Activated CD4-positive, alpha-beta T cell treated with anti-CD3 and anti-CD28 coated beads, Interleukin-2, amount 50 U/mL, for 48 hours (primary cell): ENCODE measurements at regions not wholly inside any gene's neighbourhood (a gene's known extent, or its start where the extent isn't known, plus 50 kb on each side); places are given as distances from the start of the nearest gene placed in this dataset.

Source experiments
- DNase-seq, 2 experiments: peaks; one replicate each; pipeline ENCODE4 v3.0.0-alpha.2; 2020

DNA sequence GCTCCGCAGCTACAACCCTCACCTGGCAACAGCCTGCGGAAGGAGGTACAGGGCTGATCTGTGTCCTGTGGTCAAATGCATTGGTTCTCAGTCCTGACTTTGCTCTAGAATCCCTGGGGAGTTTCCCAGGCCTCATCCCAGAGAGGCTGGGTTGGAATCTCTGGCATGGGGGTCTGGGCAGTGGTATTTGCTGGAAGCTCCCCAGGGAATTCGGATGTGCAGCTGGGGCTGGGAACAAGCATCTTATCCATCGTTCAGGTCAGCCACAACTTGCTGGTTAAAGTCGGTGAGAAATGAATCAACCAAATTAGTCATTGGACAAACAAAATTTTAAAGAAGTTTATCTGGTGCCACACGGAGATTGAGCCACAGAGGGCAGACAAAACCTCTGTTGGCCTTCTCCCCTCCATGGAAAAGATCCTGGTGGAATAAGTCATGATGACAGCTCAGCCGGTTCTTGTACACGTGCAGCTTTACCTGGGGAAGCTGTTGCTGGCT, 231.2 kb downstream of the FOXL1 start:
- no peak for DNase-seq

DNA sequence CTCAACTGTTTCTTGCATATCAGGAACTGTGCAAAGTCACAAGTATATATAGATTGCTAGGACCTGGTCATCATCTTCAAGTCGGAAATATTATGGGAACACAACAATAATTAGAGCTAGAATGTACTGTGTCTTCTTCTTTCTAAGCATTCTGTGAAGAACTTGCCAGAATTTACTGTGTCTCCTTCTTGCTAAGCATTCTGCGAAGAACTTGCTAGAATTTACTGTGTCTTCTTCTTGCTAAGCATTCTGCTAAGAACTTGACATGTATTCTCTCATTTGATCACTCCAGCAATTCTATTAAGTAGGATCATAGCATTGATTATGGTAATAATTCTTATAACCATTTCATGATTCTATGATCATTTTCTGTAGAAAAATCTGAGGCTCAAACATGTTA, 231.7 kb downstream of the FOXL1 start:
- DNase-seq = no peak

DNA sequence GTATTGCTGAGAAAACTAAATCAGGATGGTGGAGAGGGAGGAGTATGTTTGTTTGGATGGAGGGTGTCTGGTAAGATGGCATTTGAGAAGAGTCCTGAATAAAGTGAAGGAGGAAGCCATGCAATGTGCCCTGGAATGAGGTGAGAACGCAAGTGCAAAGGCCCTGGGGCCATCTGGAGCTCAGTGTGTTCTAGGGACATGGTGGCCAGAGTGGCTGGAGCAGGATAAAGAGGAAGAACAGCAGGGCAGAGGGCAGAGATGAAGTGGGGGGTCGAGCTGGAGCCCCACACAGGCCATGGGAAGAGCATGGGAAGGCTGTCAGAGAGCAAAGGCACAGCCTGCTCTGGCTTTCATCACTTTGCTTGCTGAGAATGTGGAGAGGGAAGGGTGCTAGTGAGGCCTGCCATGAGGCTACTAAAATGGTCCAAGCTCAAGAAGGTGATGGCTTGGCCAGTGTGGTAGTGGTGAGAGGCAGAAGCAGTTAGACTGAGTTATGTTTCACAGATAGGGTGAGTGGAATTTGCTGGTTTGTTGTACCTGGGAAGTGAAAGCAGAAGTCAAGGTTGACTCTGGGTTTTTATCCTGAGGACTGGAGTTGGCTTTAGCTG, 234.1 kb downstream of the FOXL1 start:
- DNase-seq = no peak

DNA sequence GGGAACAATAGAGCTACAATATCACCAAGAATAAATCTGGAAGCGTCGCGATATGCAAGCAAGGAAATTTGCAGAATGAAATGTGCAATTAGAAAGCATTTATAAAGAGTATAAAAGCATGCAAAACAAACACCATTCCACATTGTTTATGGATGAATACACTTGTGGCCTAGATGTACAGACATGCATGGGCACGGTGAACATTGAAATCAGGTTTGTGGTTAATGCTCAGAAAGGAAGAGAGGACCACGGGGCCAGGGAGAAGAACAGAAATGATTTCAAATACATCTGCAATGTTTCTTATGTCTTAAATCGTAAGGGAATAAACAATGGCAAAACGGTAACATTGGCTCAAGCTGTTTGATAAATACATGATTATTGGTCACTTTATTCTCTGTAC, 235.9 kb downstream of the FOXL1 start:
- DNase-seq = no peak

DNA sequence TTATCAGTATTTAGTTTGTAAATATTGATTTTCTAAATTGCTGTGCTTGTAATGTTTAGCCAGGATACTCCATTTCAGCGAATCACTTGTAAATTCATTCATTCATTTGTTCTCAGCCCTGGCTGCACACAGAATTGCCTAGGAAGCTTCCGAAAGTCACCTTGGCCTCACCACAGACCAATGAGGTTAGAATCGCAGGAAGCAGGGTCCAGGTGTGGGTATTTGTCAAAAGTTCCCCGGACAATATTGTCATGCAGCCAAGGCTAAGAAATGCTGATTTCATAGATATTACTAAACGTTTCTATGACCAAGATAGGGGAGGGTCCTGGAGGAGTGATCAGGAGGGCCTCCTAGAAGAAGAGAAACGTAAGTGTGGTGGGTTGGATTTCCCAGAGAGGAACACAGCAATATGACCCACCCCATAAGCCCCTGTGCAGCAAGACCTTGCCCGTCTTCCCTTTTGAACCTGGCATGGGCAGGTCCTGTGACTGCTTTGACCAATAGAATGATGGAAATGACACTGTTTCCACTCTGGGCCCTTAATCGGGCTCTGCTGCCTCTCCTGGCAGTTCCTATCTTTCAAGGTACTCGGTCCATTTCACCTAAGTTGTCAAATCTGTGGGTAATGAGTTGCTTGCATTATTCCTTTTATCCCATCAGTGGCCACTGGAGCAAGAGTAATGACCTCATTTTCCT, 238.7 kb downstream of the FOXL1 start:
- DNase-seq = no peak

DNA sequence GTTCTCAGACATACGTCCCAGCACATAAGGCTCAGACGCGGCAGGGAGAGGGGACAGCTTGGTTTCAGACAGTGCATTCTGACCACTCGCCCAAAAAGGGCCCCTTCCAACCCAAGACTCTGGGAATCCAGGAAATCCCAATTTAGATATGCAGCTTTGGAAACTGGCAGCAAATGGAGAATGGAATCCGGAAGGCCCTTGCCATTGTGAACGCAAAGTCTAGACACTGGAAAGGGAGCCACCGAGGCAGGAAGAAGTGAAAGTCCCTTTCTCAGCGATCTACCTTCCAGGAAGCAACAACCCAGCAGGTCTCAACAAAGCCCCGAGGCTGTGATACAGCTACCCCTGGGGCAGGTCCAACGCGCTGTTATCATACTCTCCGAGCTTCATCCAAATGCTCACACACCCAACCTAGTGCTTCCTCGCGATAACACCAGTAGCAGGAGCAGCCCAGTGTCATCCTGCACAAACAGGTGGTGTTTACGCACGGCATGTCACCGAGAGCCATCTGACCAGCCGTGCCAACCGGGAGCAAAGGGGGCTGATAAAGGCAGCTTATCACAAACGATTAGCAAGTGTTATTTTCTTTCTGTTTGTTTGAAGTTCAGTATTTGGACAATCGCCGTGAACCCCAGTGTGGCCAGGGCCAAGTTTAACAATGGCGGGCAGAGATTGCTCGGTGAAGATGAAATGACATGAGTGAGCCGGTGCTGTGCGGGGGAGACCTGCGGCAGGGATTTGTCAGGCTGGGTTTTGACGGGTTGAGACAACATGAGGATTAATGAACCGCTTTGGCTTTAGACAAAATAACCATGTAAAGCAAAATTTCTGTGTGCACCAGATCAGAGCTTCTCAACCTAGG, 240.6 kb downstream of the FOXL1 start:
- no peak for DNase-seq

DNA sequence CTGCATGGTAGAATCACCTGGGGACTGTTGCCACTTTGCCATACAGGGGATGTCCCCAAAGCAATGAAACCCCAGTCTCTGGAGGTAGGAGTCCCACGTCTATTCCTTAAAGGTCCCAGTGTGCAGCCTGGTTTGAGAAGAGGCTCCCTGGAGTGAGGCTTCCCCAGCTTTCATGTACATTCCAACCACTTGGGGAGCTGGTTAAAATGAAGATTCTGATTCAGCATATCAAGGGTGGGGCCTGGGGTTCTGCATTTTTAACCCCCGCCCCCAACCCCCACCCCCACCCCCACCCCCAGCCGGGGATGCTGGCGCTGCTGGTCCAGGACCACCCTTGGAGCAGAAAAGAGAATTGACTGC, 241.2 kb downstream of the FOXL1 start:
- DNase-seq = no peak

DNA sequence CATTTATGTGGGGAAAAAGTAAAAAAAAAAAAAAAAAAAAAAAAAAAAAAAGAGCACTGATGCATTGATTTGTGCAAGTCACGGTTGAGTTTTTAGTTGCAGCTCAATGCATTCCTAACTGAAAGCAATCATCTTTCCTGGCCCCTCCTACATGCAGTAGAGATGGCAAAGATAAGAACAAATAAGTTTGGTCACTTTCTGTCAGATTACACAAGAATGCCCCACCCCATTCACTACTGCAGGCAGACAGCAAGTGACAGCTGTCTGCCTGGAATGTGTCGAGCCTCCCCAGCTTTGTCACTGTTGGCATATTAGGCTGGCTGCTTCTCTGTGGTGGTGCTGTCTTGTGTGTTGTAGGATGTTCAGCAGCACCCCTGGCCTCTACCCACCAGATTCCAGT, 243.5 kb downstream of the FOXL1 start:
- no peak for DNase-seq

DNA sequence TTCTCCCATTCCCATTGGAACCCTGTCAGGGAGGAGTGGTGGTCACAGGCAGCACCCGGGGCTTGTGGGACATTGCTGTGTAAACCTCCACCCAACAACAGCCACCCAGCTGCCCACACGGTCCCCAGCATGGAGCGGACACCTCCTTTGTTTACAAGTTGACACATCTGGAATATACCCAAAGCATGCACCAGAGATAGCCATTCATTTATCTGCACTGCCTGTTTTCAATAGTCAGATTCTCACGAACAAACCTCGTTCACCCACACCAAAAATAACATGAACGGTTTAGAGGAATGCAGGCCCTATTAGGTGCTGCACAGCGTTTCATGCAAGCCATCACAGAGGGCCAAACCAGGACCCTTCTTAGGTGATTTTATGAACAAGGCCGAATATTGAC, 244.8 kb downstream of the FOXL1 start:
- DNase-seq = no peak

DNA sequence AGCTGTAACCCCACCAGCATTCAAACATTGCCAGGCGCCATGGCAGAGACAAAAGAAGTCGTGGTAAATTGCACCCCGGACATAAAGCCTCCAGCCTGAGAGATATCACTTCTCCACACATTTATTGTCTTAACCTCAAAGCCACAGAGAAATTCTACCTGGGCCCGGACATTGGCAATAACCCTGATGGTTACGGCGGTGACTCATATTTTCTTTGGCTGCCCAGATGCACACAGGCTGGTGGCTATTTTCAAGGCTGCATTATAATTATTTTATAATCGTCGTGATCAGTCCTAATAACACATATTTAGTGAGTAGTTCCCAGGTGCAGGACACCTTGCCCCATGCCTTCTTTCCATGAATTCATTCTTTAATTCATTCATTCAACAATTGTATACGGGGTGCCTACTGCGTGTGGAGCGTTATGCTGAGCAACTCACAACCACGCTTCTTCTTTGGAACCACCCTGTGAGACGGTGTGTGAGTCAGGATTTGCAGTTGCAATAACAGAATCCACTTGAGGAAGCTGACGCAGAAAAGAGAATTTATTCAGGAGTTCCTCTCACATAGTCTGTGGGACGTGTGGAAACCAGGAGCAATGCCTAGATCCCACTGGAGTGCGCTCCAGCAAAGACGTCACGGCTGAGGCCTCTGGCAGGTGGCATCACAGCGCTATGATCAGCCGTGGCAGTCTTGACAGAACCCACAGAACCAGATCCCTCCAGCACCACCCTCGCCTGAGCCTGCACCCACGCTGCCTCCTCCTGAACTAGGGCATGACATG, 245.7 kb downstream of the FOXL1 start:
- no peak for DNase-seq

DNA sequence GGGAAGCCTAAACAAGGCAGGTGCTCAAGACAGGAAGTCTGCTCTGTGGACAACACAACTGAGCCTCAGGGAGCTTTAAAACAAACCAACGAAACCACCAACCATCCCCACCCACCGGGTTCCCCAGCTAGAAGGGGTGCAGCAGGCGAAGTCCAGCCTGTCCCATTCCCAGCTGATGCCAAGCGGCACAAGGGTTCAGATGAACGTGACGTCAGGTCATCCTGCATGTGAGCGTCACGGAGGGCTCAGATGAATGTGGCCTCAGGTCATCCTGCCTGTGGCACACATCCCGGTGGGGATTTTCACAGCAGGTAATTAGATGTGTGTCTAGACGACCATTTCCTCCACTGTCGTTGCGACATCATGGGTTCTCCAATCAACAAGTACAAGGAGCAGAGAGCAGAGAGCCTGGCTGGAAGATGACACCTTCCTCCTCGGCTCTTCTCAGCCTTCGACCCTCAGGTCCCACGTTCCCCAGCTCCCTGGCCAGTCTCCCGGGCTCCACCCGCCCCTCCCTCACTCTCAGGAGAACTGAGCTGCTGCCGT, 246.5 kb downstream of the FOXL1 start:
- no peak for DNase-seq

DNA sequence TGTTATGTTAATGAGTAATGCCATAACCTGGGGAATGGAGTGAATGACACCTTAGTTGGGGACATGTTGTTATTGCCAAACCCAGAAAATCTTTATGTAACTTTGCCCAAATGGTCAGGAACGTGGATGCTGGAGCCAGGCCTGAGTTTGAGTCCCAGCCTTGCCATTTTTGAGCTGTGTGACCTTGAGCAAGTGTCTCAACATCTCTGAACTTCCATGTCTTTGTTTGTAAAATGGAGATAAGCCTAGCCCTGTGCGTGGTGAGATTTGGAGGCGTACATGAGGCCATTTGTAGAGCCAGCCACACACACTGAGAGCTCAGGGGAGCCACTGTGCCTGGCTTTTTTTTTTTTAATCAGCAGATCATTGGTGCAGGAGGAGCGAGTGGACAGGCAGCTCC, 247.3 kb downstream of the FOXL1 start:
- DNase-seq = no peak

DNA sequence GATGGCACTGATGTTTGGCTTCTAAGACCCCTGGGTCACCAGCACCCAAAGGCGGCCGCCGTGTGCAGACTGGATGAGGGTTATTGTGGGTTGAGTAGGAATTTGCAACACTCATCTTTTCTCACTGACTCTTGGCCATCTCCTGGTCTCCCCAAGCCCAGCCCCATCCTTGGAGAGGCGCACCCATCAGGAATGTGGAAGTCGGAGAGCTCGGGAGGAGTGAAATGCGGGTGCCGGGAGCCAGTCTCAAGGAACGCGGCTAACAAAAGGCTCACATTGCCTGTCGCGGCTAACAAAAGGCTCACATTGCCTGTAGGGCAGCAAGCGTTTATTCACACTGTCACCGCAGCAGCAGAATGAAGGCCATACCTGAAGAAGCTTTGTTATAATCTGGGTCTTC, 248.6 kb downstream of the FOXL1 start:
- DNase-seq = no peak

DNA sequence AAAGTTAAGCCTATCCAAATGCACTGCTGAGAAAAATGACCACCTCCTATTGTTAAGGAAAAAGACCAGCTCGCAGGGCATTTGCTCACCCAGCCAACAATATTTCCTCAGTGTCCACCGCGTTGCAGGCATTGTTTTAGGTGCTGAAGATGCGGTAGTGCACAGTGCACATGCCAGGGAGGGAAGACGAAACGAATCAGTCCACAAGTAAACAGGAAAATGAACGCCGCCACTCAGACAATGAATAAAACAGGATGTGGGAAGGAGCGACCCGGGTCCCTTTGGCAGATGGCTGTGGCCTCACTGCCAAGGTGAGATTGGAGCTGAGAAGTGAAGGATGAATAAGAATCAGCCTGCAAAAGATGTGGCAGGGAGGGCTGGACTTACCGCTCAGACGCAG, 249.2 kb downstream of the FOXL1 start:
- DNase-seq = no peak

DNA sequence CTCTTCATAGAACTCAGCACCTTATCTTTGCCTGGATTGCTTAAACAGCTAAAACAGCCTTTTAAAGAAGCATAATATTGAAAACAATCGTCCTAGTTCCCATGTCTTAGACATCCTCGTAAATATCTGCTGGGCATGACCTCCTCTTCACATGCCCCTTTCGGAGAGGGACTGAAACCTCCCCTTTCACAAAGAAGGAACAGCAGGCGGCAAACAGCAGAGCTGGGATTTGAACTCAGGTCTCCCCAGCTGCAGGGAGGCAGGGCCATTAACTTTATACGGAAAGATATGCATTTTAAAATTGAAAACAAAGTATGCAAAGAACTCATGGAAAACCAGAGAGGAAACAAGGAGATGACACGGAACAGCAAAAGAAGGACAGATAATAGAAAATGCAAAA, 249.9 kb downstream of the FOXL1 start:
- no peak for DNase-seq

DNA sequence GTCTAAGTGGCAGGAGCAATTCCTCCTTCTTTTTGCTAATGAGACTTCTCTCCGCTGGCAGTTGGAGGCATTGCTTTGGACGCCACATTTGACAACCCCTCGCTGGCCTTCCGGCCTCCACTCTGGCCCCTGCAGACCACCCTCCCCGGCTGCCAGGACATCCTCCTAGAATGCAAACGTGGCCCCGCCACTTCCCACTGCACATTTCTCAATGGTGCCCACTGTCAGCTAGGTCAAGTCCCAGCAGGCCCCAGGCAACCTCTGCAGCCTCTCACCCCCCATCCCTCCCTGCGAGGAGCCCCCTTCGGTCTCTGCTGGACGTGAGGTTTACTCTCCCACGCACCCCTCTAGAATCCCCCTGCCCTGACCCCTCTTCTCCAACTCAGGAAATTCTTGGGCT, 250.3 kb downstream of the FOXL1 start:
- DNase-seq = no peak

DNA sequence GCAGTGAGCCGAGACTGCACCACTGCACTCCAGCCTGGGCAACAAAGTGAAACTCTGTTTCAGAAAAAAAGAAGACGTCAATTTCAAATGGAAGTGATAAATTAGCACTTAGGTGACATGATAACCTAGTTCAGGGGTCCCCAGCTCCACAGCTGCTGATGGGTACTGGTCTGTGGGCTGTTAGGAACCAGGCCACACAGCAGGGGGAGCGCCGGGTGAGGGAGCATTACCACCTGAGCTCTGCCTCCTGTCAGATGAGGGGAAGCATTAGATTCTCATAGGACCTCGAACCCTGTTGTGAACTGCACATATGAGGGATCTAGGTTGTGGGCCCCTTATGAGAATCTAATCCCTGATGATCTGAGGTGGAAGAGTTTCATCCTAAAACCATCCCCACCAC, 253.0 kb downstream of the FOXL1 start:
- no peak for DNase-seq

DNA sequence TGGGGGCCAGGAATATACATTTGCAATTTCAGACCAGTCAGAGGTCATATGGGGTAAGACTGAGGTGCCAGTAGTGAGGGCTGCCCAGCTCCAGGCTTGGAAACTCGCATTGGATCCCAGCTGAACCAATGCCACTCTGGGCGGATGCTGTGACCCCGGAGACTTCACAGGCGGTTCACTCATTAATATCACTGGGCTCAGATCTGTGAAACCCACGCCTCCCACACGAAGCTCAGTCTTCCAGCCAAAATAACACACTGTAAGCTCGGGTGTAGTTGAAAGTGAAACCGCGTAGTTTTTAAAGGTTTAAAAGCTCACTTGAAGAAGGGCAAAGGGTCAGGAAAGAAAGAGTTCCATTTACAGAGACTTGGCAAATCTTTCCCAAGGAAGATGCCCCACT, 254.8 kb downstream of the FOXL1 start:
- DNase-seq = no peak

DNA sequence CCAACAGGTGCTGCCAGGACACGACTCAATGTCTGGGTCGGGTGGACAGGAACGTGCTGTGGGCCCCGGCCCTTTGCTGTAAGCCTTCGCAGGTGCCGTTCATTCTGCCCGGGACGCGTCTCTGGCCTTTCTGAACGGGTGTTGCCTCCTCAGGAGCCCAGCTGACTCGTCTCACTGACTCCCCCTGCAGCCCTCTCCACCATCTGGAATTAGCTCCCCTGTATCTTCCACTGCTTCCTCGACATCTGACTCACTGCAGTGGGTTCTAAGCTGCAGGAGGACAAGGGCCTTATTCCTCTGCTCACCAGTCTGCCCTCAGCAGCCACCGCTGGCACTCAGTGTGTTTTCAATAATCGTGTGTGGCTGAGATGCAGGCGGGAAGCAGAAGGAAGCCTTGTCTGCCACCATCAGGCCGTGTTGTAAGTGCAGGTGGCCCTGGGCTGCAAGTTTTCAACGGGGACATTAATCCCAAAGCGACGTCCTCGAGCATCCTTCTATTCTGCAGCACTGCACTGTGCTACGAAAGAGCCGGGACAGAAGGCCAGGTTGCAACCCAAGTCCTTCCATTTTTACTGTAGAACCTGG, 256.2 kb downstream of the FOXL1 start:
- no peak for DNase-seq

DNA sequence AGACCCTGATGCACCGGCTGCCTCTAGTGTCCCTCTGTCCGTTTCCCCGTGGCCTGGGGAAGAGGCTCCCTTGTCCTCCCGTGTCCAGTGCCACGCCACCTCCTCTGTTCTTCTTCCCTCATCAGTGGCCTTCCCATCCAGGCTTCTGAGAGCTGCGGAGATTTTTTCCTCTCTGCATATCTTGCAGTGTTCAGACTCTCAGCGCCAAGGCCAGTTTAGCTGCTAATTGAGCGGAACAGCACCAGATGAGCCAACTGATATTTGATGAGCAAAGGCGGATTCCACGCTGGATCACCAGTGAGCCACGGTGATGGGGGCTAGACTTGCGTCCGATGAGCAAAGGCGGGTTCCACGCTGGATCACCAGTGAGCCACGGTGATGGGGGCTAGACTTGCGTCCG, 257.6 kb downstream of the FOXL1 start:
- no peak for DNase-seq

DNA sequence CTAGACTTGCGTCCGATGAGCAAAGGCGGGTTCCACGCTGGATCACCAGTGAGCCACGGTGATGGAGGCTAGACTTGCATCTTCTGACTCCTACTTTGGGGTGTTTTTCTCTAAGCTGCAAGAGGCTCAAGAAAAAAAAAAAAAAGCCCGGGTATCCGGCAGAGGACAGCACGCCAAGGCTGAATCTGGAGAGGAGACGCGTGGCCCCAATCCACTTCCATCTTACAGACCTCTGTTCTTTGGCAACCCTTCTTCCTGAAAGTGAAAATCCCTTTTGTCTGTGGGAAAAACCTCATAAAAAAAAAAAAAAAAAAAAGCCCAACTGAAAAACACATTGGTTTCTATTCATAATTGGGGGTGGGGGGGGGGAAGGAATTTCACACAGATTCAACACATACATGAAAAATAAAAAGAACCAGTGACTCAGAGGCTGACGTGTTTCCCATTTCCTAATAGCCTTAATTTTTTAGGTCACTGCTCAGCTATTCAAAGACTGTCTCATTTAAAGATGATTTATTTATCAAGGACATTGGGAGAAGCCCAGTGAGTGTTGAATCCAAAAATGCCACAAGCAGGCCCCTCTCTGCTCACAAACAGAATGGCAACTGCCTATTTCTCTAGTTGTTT, 258.3 kb downstream of the FOXL1 start:
- DNase-seq = no peak

DNA sequence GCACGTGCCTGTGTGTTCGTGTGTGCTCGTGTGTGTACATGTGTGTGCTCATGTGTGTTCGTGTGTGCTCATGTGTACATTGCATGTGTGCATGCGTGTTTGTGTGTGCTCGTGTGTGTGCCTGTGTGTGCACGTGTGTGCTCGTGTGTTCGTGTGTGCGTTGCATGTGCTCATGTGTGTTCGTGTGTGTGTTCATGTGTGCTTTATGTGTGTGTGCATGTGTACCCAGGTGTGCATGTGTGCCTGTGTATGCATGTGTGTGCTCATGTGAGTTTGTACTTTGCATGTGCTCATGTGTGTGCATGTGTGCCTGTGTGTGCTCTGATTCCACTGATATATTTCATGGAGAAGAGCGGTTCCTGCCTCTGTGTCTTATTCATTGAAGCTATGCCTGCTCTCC, 265.5 kb downstream of the FOXL1 start:
- DNase-seq = no peak
